Stimulated activated CD4-positive, alpha-beta T cell treated with anti-CD3 and anti-CD28 coated beads, Interleukin-1b, Interleukin-23, amount 100 ng/mL, for 1 hour (primary cell): ENCODE measurements at regions not wholly inside any gene's neighbourhood (a gene's known extent, or its start where the extent isn't known, plus 50 kb on each side); places are given as distances from the start of the nearest gene placed in this dataset.

Experiments
- DNase-seq, 2 donors: peaks; one replicate each; pipeline ENCODE4 v3.0.0-alpha.2; 2020; ENCODE audit warnings: low read depth in 2 of 2

- no peak for DNase-seq
Observed at GRCh38 chr17:79446399-79447009, 164.3 kb downstream of the RBFOX3 start.

GRCh38 chr17:79444198-79444597, 166.7 kb downstream of the RBFOX3 start:
- no peak for DNase-seq

GRCh38 chr17:79443026-79443425, 167.8 kb downstream of the RBFOX3 start:
- DNase-seq: no peak

DNA sequence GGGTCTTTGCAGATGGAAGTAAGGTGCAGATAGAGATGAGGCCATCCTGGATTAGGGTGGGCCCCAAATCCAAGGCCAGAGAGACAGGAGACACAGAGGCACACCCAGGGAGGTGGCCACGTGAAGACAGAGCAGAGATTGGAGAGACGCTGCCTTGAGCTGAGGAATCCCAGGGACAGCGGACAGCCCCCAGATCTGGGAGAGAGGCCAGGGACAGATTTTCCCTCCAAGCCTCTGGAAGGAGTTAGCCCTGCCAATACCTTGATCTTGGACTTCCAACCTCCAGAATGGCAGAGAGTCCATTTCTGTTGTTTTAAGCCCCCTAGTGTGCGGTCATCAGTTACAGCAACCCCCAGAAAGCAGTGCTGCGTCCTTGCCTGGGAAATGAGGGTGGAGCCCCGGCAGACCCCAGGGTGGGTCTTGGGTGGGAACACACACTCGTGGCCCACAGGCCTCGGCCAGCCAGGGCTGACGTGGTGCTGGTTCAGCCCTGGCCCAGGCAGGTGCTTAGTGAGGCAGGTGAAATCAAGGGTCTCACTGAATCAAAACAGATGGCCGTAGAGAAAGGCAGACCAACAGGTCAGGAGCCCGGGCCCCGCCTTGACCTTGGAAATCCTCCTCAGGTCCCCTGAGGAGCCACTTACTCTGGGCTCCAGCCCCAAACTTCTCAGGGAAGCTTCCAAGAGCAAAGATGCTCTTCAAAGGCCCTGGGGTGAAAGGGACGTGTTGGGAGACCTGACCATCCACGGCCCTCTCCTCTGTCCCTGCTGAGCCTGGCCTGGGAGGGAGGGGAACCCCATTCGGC, 169.3 kb downstream of the RBFOX3 start:
- DNase-seq: no peak

DNA sequence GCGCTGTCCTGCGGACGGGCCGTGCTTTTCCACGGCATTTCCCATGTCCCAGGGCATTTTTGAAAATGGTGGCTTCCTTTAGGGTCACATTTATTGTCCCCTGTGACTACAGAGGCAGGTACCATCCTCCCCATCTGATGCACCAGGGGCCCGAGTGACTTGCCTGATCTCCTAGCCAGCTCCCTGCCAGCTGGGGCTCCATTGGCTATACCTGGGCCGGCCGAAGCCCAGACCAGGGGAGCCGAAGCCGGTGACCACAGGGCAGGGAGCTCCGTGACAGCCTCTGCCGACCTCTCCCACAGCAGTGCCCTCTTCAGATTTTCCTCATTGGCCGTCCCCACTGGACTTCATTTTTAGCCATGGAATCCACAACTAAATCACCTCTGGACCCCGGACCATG, 170.6 kb downstream of the RBFOX3 start:
- DNase-seq: no peak

DNA sequence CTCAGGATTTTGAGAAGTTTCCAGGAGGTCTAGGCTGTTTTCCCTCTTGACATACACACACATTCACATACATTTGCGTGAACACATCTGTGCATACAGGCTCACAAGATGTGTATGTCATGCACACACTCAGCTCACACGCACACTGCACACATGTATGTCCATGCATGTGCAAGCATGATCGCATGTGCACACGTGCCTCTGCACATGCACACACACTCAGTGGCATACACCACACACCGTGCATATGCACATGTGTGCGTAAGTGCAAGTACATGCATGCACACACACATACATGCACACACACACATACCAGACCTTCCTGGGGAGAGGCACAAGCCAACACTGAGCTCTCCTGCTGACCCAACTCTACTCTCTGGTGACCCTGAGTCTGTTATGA, 171.4 kb downstream of the RBFOX3 start:
- DNase-seq: no peak

GRCh38 chr17:79438546-79439334, 172.1 kb downstream of the RBFOX3 start:
- no peak for DNase-seq

DNA sequence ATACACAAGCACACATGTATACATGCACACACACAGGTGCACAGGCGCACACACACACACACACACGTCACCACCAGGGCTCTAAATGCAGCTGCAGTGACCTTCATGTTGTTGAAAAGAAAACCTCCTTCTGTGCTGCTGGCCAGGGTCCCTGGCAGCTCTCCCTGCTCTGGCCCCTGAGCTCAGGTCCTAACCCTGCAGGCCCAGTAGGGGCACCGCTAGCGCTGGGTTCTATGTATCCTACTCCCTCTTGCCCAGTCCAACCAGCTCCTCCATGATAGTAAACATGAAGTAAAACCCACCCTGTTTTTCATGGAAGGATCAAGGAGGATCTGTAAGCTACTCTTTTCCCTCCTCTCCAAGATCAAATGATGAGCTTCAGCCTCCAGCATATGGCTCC, 172.8 kb downstream of the RBFOX3 start:
- no peak for DNase-seq

DNA sequence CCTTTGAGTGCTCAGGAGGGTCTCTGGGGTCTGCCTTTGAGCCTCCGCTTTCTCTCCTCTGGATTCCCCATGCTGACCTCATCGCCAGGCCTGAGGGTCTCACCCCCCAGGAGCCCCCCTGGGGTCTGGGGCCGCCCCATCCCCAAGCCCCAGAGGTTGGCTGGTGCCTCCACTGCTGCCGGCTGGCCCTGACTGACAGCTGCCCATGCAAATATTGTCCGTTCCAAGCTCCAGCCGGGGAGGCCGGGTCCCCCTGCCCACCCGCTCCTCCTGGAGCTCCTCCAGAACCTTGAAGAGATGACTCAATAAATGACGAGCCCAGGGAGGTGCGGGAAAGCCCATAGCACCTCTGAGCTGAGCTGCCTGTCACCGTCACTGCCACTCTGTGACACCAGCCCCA, 173.8 kb downstream of the RBFOX3 start:
- no peak for DNase-seq

GRCh38 chr17:79435962-79436361, 174.9 kb downstream of the RBFOX3 start:
- no peak for DNase-seq

- DNase-seq: no peak
Observed at GRCh38 chr17:79435296-79435695, 175.6 kb downstream of the RBFOX3 start.

- no peak for DNase-seq
Observed at GRCh38 chr17:79434215-79434614, 176.6 kb downstream of the RBFOX3 start.

- no peak for DNase-seq
Observed at GRCh38 chr17:79433379-79433778, 177.5 kb downstream of the RBFOX3 start.

DNA sequence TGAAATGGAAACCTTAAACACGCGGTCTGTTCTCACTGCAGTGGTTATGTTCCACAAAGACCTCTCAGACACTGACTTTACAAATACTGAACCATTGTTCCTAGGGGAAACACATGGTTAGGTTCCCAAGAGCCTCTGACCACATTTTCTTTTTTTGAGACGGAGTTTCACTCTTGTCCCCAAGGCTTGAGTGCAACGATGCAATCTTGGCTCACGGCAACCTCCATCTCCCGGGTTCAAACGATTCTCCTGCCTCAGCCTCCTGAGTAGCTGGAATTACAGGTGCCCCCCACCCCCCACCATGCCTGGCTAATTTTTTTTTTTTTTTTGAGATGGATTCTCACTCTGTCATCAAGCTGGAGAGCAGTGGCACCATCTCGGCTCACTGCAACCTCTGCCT, 179.7 kb downstream of the RBFOX3 start:
- no peak for DNase-seq

DNA sequence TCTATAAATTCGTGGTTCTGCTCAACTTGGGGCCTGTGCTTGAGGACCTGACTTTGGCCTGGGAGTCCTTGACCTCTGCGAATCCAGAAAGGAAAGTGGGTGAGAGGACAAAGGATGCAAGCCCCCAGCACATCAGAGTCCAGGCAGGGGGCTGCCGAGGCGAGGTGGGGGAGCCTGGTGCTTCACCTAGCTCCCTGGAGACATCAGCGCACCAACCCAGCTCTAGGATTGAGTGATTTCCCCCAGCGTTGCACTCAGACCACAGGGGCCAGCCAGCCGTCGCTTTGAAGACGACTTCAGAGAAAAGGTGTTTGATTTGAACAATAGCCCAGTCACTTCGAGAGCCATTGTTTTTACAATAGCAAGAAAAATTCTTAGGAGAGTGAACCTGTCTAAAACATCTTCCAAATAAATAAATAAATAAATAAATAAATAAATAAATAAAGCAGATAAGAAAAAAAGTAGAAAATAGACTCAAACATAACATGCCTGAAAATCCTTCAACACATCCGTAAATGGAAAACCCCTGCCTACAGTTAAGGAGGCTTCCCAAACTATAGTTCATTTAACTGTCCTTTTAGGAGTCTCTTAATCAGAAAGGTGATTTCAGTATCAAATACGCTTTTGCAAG, 180.9 kb downstream of the RBFOX3 start:
- DNase-seq: no peak

DNA sequence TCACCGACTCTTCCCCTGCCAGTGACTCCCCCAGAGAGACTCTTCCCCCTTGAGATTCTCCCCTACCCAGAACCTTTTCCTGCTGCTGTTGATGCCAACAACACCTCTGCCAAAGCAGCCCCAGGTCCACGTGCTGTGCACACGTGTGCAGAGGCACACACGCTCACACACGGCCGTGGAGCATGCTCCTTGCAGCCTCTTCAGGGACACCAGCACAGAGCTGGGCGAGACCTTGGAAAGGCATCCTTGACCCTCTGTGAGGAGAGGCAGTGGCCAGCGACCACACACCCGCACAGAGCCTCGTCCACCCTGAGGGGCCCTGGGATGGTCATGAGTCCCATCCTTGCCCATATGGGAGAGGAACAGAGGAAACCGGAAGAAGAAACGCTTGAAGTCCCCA, 181.9 kb downstream of the RBFOX3 start:
- no peak for DNase-seq

- no peak for DNase-seq
Observed at GRCh38 chr17:79427621-79428539, 183.0 kb downstream of the RBFOX3 start.

DNA sequence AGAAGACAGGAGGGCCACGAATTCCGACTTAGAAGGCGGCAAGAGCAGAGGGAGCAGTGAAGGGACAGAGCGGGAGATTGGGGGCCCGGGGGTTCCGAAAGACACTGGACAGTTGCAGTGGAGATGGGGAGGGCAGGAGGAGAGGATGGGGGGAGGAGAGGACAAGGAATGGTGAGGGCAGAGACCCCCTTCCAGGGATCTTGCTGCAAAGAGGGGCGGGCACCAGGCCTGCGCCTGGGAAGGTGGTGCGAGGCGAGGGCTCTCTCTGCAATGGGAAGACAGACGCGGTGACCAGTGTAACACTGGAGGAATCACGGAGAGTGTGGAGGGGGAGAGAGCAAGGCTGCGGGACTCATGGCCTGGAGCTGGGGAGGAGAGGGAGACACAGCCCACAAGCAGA, 185.2 kb downstream of the RBFOX3 start:
- no peak for DNase-seq

GRCh38 chr17:79424471-79425185, 186.2 kb downstream of the RBFOX3 start:
- no peak for DNase-seq

- no peak for DNase-seq
Observed at GRCh38 chr17:79423811-79424465, 186.9 kb downstream of the RBFOX3 start.
